ENCODE measurements at regions not wholly inside any gene's neighbourhood (a gene's known extent, or its start where the extent isn't known, plus 50 kb on each side); places are given as distances from the start of the nearest gene placed in this dataset.

DNA sequence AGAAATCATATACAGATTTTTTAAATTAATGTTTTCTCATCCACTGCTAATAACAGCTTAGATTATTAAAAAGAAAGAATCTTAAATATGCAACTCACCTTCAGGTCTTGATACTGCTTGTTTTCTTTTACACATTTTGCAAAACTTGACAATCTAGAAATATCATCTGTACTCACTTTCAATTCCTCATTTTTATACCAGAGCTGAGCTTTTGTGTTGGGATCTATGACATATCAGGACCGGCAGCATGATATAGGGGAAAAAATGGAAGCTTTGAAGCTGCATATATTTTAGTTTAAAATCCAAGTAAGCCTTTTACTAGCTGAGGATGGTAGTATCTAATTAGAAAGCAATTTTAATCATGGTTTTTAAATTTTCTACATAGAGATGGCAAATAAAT lies 75.7 kb upstream of the SMARCA2 start (continued):
- no peak for TF ChIP-seq GATA2 (CRISPR knock-in tag; IDR thresholded peaks at IDR 0.05)
- TF ChIP-seq, protein P1, sequence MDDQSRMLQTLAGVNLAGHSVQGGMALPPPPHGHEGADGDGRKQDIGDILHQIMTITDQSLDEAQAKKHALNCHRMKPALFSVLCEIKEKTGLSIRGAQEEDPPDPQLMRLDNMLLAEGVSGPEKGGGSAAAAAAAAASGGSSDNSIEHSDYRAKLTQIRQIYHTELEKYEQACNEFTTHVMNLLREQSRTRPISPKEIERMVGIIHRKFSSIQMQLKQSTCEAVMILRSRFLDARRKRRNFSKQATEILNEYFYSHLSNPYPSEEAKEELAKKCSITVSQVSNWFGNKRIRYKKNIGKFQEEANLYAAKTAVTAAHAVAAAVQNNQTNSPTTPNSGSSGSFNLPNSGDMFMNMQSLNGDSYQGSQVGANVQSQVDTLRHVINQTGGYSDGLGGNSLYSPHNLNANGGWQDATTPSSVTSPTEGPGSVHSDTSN (IDR thresholded peaks at IDR 0.05) = no peak
- no peak for TF ChIP-seq FOSL2 (IDR thresholded peaks at IDR 0.05; ENCODE audit: borderline replicate concordance, low read depth)
- no peak for TF ChIP-seq SIN3A (IDR thresholded peaks at IDR 0.05; ENCODE audit: borderline replicate concordance, low read depth, low read length)
- TF ChIP-seq YY1 (IDR thresholded peaks at IDR 0.05; ENCODE audit: low read depth) = no peak
- TF ChIP-seq POLR2AphosphoS5 (IDR thresholded peaks at IDR 0.05; ENCODE audit: low read depth, low read length) = no peak
- TF ChIP-seq NFIC (IDR thresholded peaks at IDR 0.05; ENCODE audit: borderline replicate concordance) = no peak
- TF ChIP-seq JUND (IDR thresholded peaks at IDR 0.05) = no peak
- TF ChIP-seq SMC3 (IDR thresholded peaks at IDR 0.05; ENCODE audit: low read depth, low read length) = no peak

DNA sequence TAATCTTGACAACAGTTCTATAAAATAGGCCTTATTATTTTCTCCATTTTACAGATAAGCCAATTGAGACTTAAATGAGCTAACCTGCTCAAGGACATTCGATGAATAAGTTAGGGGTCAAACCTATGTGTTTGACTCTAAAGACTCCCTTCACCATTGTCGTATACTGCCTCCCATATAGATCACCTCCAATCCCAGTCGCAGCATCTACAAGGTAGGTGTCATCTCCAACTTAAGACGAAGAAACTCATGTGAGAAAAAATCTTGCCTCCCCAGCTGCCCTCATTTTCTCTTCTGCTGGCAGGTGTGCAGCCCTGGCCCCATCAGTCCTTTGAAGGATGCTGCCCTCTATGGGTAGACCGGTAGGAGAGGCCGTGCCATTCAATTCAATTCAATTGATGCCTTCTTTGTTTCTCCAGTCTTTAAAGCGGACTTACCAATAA lies 75.2 kb upstream of the SMARCA2 start:
- POLR2A ChIA-PET = no interaction called here
- Histone ChIP-seq H3F3A (replicated peaks; ENCODE audit: insufficient read depth) (no peaks in the 10 kb centered on the region), H3K9ac (no peak overlapping the region), H3K9me2 (no peaks in the 10 kb centered on the region), H3K4me2 (no peak overlapping the region), H3K36me3 (replicated peaks in 1 of 2; ENCODE audit: control insufficient read depth in 1 of 2, insufficient read depth in 2 of 2, low read length in 1 of 2) (no peaks in the 10 kb centered on the region), H3K4me1 (ENCODE audit: control insufficient read depth in 1 of 2, insufficient read depth in 2 of 2, low read depth in 1 of 2, low read length in 1 of 2) (no peaks in the 10 kb centered on the region), H4K20me1 (ENCODE audit: insufficient read depth) (no peaks in the 10 kb centered on the region), H2AFZ (ENCODE audit: low read depth) (no peak overlapping the region), H3K27me3 (ENCODE audit: insufficient read depth) (no peaks in the 10 kb centered on the region), H3K4me3 (ENCODE audit: low read depth in 2 of 2, low read length in 1 of 2) (no peak overlapping the region), H3K27ac (ENCODE audit: low read depth in 2 of 2, low read length in 1 of 2) (no peak overlapping the region), H3K79me2 (ENCODE audit: insufficient read depth) (no peaks in the 10 kb centered on the region), H3K9me3 (no peaks in the 10 kb centered on the region)
- TF ChIP-seq ELF1 (IDR thresholded peaks at IDR 0.05) (no peak), CHD2 (IDR thresholded peaks at IDR 0.05; ENCODE audit: low read length, partially characterized antibody) (no peak), POLR2AphosphoS5 (IDR thresholded peaks at IDR 0.05; ENCODE audit: low read depth, low read length) (no peak), SMC3 (IDR thresholded peaks at IDR 0.05; ENCODE audit: low read depth, low read length) (peak; percentile 25; the same call in 1 of the 2 replicates), RAD21 (IDR thresholded peaks at IDR 0.05; ENCODE audit: low read length) (peak; percentile 62), SIN3A (IDR thresholded peaks at IDR 0.05; ENCODE audit: borderline replicate concordance, low read depth, low read length) (no peak)
- TF ChIP-seq, protein P2, sequence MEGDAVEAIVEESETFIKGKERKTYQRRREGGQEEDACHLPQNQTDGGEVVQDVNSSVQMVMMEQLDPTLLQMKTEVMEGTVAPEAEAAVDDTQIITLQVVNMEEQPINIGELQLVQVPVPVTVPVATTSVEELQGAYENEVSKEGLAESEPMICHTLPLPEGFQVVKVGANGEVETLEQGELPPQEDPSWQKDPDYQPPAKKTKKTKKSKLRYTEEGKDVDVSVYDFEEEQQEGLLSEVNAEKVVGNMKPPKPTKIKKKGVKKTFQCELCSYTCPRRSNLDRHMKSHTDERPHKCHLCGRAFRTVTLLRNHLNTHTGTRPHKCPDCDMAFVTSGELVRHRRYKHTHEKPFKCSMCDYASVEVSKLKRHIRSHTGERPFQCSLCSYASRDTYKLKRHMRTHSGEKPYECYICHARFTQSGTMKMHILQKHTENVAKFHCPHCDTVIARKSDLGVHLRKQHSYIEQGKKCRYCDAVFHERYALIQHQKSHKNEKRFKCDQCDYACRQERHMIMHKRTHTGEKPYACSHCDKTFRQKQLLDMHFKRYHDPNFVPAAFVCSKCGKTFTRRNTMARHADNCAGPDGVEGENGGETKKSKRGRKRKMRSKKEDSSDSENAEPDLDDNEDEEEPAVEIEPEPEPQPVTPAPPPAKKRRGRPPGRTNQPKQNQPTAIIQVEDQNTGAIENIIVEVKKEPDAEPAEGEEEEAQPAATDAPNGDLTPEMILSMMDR (IDR thresholded peaks at IDR 0.05) = peak; percentile 54
- CTCF ChIA-PET = interaction anchor here (0.8 to 1.2 kb wide), 6 partner anchors 9 to 228 kb away, joined by 3 to 10 read pairs (median 4); no protein-coding TSS in a partner anchor
- WGBS (ENCODE audit: low lambda C conversion rate) = 38% methylated on average over 7 of the region's 7 CpGs
- peak; percentile 54 for DNase-seq

DNA sequence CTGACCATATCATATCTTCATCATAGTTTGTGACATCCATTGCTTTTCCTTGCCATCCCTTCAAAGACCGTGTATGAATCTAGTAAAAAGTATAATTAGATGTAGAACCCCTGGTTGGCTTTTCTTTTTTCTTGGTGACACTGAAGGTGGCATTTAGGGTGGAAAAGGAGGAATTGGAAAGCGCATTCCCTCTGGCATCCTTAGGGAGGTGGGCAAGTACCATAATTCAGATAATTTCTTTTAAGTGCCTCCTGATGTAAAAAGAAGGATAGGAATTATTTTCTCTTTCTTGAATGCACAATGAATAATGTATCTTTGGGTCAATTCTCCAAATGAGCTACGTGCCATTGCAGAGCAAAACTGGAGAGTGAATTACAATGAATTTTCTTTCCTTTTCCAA lies 73.2 kb upstream of the SMARCA2 start:
- H4K20me1 ChIP-seq (ENCODE audit: insufficient read depth) = no peaks in the 10 kb centered on the region
- no peak overlapping the region for H3K4me2 ChIP-seq
- no peaks in the 10 kb centered on the region for H3K36me3 ChIP-seq (replicated peaks in 1 of 2; ENCODE audit: control insufficient read depth in 1 of 2, insufficient read depth in 2 of 2, low read length in 1 of 2)
- no peak overlapping the region for H2AFZ ChIP-seq (ENCODE audit: low read depth)
- H3K4me1 ChIP-seq (ENCODE audit: control insufficient read depth in 1 of 2, insufficient read depth in 2 of 2, low read depth in 1 of 2, low read length in 1 of 2) = no peaks in the 10 kb centered on the region
- H3K9me2 ChIP-seq = no peaks in the 10 kb centered on the region
- DNase-seq = no peak
- CTCF ChIA-PET = interaction anchor here (0.7 to 2.4 kb wide), 4 partner anchors 12 to 145 kb away, joined by 3 to 8 read pairs (median 4); no protein-coding TSS in a partner anchor
- no peak overlapping the region for H3K27ac ChIP-seq (ENCODE audit: low read depth in 2 of 2, low read length in 1 of 2)
- H3F3A ChIP-seq (replicated peaks; ENCODE audit: insufficient read depth) = no peaks in the 10 kb centered on the region
- H3K27me3 ChIP-seq (ENCODE audit: insufficient read depth) = no peaks in the 10 kb centered on the region
- TF ChIP-seq, protein P1 (IDR thresholded peaks at IDR 0.05) = no peak
- TF ChIP-seq RAD21 (IDR thresholded peaks at IDR 0.05; ENCODE audit: low read length) (peak; percentile 46), FOXM1 (IDR thresholded peaks at IDR 0.05; ENCODE audit: low read depth) (no peak), NRF1 (IDR thresholded peaks at IDR 0.05; ENCODE audit: low read depth, low read length) (no peak)
- TF ChIP-seq, protein P3, sequence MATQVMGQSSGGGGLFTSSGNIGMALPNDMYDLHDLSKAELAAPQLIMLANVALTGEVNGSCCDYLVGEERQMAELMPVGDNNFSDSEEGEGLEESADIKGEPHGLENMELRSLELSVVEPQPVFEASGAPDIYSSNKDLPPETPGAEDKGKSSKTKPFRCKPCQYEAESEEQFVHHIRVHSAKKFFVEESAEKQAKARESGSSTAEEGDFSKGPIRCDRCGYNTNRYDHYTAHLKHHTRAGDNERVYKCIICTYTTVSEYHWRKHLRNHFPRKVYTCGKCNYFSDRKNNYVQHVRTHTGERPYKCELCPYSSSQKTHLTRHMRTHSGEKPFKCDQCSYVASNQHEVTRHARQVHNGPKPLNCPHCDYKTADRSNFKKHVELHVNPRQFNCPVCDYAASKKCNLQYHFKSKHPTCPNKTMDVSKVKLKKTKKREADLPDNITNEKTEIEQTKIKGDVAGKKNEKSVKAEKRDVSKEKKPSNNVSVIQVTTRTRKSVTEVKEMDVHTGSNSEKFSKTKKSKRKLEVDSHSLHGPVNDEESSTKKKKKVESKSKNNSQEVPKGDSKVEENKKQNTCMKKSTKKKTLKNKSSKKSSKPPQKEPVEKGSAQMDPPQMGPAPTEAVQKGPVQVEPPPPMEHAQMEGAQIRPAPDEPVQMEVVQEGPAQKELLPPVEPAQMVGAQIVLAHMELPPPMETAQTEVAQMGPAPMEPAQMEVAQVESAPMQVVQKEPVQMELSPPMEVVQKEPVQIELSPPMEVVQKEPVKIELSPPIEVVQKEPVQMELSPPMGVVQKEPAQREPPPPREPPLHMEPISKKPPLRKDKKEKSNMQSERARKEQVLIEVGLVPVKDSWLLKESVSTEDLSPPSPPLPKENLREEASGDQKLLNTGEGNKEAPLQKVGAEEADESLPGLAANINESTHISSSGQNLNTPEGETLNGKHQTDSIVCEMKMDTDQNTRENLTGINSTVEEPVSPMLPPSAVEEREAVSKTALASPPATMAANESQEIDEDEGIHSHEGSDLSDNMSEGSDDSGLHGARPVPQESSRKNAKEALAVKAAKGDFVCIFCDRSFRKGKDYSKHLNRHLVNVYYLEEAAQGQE (IDR thresholded peaks at IDR 0.05; ENCODE audit: low read depth, low read length) = no peak
- H3K9ac ChIP-seq = no peak overlapping the region
- no peak overlapping the region for H3K4me3 ChIP-seq (ENCODE audit: low read depth in 2 of 2, low read length in 1 of 2)
- H3K79me2 ChIP-seq (ENCODE audit: insufficient read depth) = no peaks in the 10 kb centered on the region
- H3K9me3 ChIP-seq = no peaks in the 10 kb centered on the region
- 22% methylated on average over 3 of the region's 3 CpGs for WGBS (ENCODE audit: low lambda C conversion rate)
- POLR2A ChIA-PET = no interaction called here
